ENCODE measurements at regions not wholly inside any gene's neighbourhood (a gene's known extent, or its start where the extent isn't known, plus 50 kb on each side); places are given as distances from the start of the nearest gene placed in this dataset.
"Not testable (repeated sequence)": the region's sequence is repeated elsewhere in the genome, so short reads cannot be mapped to it uniquely, and the experiment has no call there.

- Mint-ChIP-seq H3K36me3 (no peaks in the 10 kb centered on the region), H3K27me3 (ENCODE audit: insufficient read depth, low read depth) (peaks cover 4% of the 10 kb centered on the region), H3K9me3 (peaks cover 35% of the 10 kb centered on the region), H3K4me1 (no peaks in the 10 kb centered on the region), H3K27ac (no peak overlapping the region), H3K4me3 (no peak overlapping the region)
- no peaks in the 10 kb centered on the region for H3K4me1 ChIP-seq
- no peak overlapping the region for H3K4me3 ChIP-seq
- H3K36me3 ChIP-seq = no peaks in the 10 kb centered on the region
- H3K9ac ChIP-seq = no peak overlapping the region
- peaks cover 29% of the 10 kb centered on the region for H3K9me3 ChIP-seq (ENCODE audit: low read depth)
- TF ChIP-seq EZH2phosphoT487 (IDR thresholded peaks at IDR 0.05) (no peak), CTCF (IDR thresholded peaks at IDR 0.05) (no peak), EZH2 (IDR thresholded peaks at IDR 0.05) (no peak)
- H3F3A ChIP-seq (ENCODE audit: low read depth) = no peaks in the 10 kb centered on the region
- no peak overlapping the region for H2AFZ ChIP-seq (replicated peaks)
- no peaks in the 10 kb centered on the region for H3K79me2 ChIP-seq (ENCODE audit: low read depth)
- no peak overlapping the region for H3K27ac ChIP-seq
- no peak for DNase-seq (ENCODE audit: low spot score)
- no peaks in the 10 kb centered on the region for H3K27me3 ChIP-seq
- no peak overlapping the region for H3K4me2 ChIP-seq
- H4K20me1 ChIP-seq (ENCODE audit: low read depth) = no peaks in the 10 kb centered on the region
Measured at GRCh38 chr17:27089929-27090247, 204.0 kb upstream of the WSB1 start.

GRCh38 chr17:27090450-27091042, 203.4 kb upstream of the WSB1 start:
- H3K4me3 ChIP-seq; H3K27ac ChIP-seq; H3K9ac ChIP-seq; H3F3A ChIP-seq (ENCODE audit: low read depth); H3K4me2 ChIP-seq; H3K4me1 ChIP-seq; H4K20me1 ChIP-seq (ENCODE audit: low read depth); H3K4me3 Mint-ChIP-seq; DNase-seq (ENCODE audit: low spot score); H3K36me3 Mint-ChIP-seq; H3K27ac Mint-ChIP-seq; H3K4me1 Mint-ChIP-seq; H3K27me3 Mint-ChIP-seq (ENCODE audit: insufficient read depth, low read depth); H3K36me3 ChIP-seq; H3K79me2 ChIP-seq (ENCODE audit: low read depth); H3K27me3 ChIP-seq; H2AFZ ChIP-seq (replicated peaks): not testable (repeated sequence)
- H3K9me3 ChIP-seq (ENCODE audit: low read depth) = peaks cover 31% of the 10 kb centered on the region
- H3K9me3 Mint-ChIP-seq = peaks cover 35% of the 10 kb centered on the region

- H3K4me3 ChIP-seq = no peak overlapping the region
- H3K4me1 Mint-ChIP-seq = no peaks in the 10 kb centered on the region
- H3K36me3 ChIP-seq = no peaks in the 10 kb centered on the region
- H3F3A ChIP-seq (ENCODE audit: low read depth) = no peaks in the 10 kb centered on the region
- H3K79me2 ChIP-seq (ENCODE audit: low read depth) = no peaks in the 10 kb centered on the region
- H2AFZ ChIP-seq (replicated peaks) = no peak overlapping the region
- H3K9me3 Mint-ChIP-seq = peaks cover 35% of the 10 kb centered on the region
- TF ChIP-seq CTCF (IDR thresholded peaks at IDR 0.05) (no peak), EZH2 (IDR thresholded peaks at IDR 0.05) (no peak), EZH2phosphoT487 (IDR thresholded peaks at IDR 0.05) (no peak)
- H3K4me3 Mint-ChIP-seq = no peak overlapping the region
- H3K9me3 ChIP-seq (ENCODE audit: low read depth) = peaks cover 28% of the 10 kb centered on the region
- no peak overlapping the region for H3K4me2 ChIP-seq
- H3K9ac ChIP-seq = no peak overlapping the region
- no peaks in the 10 kb centered on the region for H3K27me3 ChIP-seq
- H3K36me3 Mint-ChIP-seq = no peaks in the 10 kb centered on the region
- no peak for DNase-seq (ENCODE audit: low spot score)
- H3K4me1 ChIP-seq = no peaks in the 10 kb centered on the region
- no peak overlapping the region for H3K27ac Mint-ChIP-seq
- H4K20me1 ChIP-seq (ENCODE audit: low read depth) = no peaks in the 10 kb centered on the region
- H3K27me3 Mint-ChIP-seq (ENCODE audit: insufficient read depth, low read depth) = peaks cover 4% of the 10 kb centered on the region
- no peak overlapping the region for H3K27ac ChIP-seq
Measured at GRCh38 chr17:27091043-27091497, 202.8 kb upstream of the WSB1 start.

- not testable (repeated sequence) for DNase-seq (ENCODE audit: low spot score); H3K9ac ChIP-seq; H3K4me3 ChIP-seq; H3F3A ChIP-seq (ENCODE audit: low read depth); H3K36me3 ChIP-seq; H3K36me3 Mint-ChIP-seq; H4K20me1 ChIP-seq (ENCODE audit: low read depth); H3K27me3 Mint-ChIP-seq (ENCODE audit: insufficient read depth, low read depth); H3K27ac Mint-ChIP-seq; H3K79me2 ChIP-seq (ENCODE audit: low read depth); H3K4me3 Mint-ChIP-seq; H3K4me1 ChIP-seq; H3K4me1 Mint-ChIP-seq; H3K4me2 ChIP-seq; H3K27ac ChIP-seq; H3K27me3 ChIP-seq; H2AFZ ChIP-seq (replicated peaks)
- peaks cover 24% of the 10 kb centered on the region for H3K9me3 ChIP-seq (ENCODE audit: low read depth)
- peaks cover 16% of the 10 kb centered on the region for H3K9me3 Mint-ChIP-seq
Measured at GRCh38 chr17:27094179-27094578, 199.7 kb upstream of the WSB1 start.

- H3K9ac ChIP-seq; H4K20me1 ChIP-seq (ENCODE audit: low read depth); H3K27me3 ChIP-seq; H3K36me3 Mint-ChIP-seq; H3K4me2 ChIP-seq; H3F3A ChIP-seq (ENCODE audit: low read depth); DNase-seq (ENCODE audit: low spot score); H3K79me2 ChIP-seq (ENCODE audit: low read depth); H3K36me3 ChIP-seq; H3K4me1 ChIP-seq; H3K4me3 ChIP-seq; H3K9me3 Mint-ChIP-seq; H3K4me3 Mint-ChIP-seq; H3K27me3 Mint-ChIP-seq (ENCODE audit: insufficient read depth, low read depth); H2AFZ ChIP-seq (replicated peaks); H3K27ac ChIP-seq; H3K27ac Mint-ChIP-seq; H3K4me1 Mint-ChIP-seq: not testable (repeated sequence)
- H3K9me3 ChIP-seq (ENCODE audit: low read depth) = peaks cover 24% of the 10 kb centered on the region
Measured at GRCh38 chr17:27095821-27096220, 198.1 kb upstream of the WSB1 start.

- not testable (repeated sequence) for H3K9me3 ChIP-seq (ENCODE audit: low read depth); H3K9ac ChIP-seq; H3K36me3 ChIP-seq; H3K27ac ChIP-seq; H3K27me3 Mint-ChIP-seq (ENCODE audit: insufficient read depth, low read depth); H3K4me2 ChIP-seq; H3K4me3 Mint-ChIP-seq; DNase-seq (ENCODE audit: low spot score); H3K27me3 ChIP-seq; H3K79me2 ChIP-seq (ENCODE audit: low read depth); H4K20me1 ChIP-seq (ENCODE audit: low read depth); H3K36me3 Mint-ChIP-seq; H3K4me3 ChIP-seq; H3K4me1 ChIP-seq; H3K27ac Mint-ChIP-seq; H3K9me3 Mint-ChIP-seq; H2AFZ ChIP-seq (replicated peaks); H3F3A ChIP-seq (ENCODE audit: low read depth); H3K4me1 Mint-ChIP-seq
Measured at GRCh38 chr17:27099266-27099665, 194.6 kb upstream of the WSB1 start.

Data from neural progenitor cell (in vitro differentiated cells).